IMR-90 (cell line): ENCODE measurements at regions not wholly inside any gene's neighbourhood (a gene's known extent, or its start where the extent isn't known, plus 50 kb on each side); places are given as distances from the start of the nearest gene placed in this dataset.

ENCODE experiments used
- ATAC-seq: fragments of 200-7000 bp; cut with Tn5 transposase; 2 replicates; pipeline ENCODE4 v1.9.1; 2020; ENCODE audit warnings: low read depth, mild to moderate bottlenecking, moderate library complexity
- BruUV-seq: library from RNA; stranded (reverse); fragments of 400-500 nt; replicated peaks from 2 replicates; lab custom pipeline; 2021; lab: Mats Ljungman, UMichigan
- CTCF ChIA-PET: fragments of 300-600 bp; formaldehyde crosslinking; extraction: SDS; loops from one replicate; lab custom pipeline; 2021; ENCODE audit warnings: antibody characterized with exemption; lab: Yijun Ruan, JAX
- POLR2A ChIA-PET: fragments of 300-600 bp; sonication (Branson Sonifier 250); formaldehyde crosslinking; loops from one replicate; lab custom pipeline; 2022; ENCODE audit warnings: antibody characterized with exemption; ENCODE audit not compliant: unreplicated experiment; lab: Charles Lee
- DNase-seq: peaks from one replicate; pipeline ENCODE4 v3.0.0; 2013
- H2AFZ ChIP-seq: replicated peaks from 2 replicates; pipeline ENCODE3; 2013; ENCODE audit warnings: low read length, mild to moderate bottlenecking; ENCODE audit not compliant: poor library complexity
- H2AK5ac ChIP-seq: 2 replicates; pipeline ENCODE4 v1.6.1; 2013; ENCODE audit warnings: low read depth, low read length, inconsistent platforms
- H2AK9ac ChIP-seq: replicated peaks from 2 replicates; pipeline ENCODE3; 2013; ENCODE audit warnings: mild to moderate bottlenecking, low read depth, low read length, moderate library complexity; ENCODE audit not compliant: poor library complexity
- H2BK120ac ChIP-seq: 2 replicates; pipeline ENCODE4 v1.6.1; 2013; ENCODE audit warnings: low read depth, low read length, inconsistent platforms
- H2BK15ac ChIP-seq: 3 replicates; pipeline ENCODE4 v1.6.1; 2013; ENCODE audit warnings: low read depth, low read length, inconsistent platforms
- H2BK20ac ChIP-seq: 2 replicates; pipeline ENCODE4 v1.6.1; 2013; ENCODE audit warnings: low read depth, mild to moderate bottlenecking, inconsistent platforms, low read length, moderate library complexity
- H2BK5ac ChIP-seq: 2 replicates; pipeline ENCODE4 v1.6.1; 2013; ENCODE audit warnings: mild to moderate bottlenecking, low read depth, low read length, inconsistent platforms; ENCODE audit not compliant: poor library complexity, severe bottlenecking
- H3K14ac ChIP-seq: replicated peaks from 2 replicates; pipeline ENCODE4 v1.6.1; 2013; ENCODE audit warnings: low read depth, low read length, inconsistent platforms
- H3K18ac ChIP-seq: 2 replicates; pipeline ENCODE4 v1.6.1; 2013; ENCODE audit warnings: low read depth, low read length, control low read depth
- H3K23ac ChIP-seq: 2 replicates; pipeline ENCODE4 v1.6.1; 2013; ENCODE audit warnings: low read depth, low read length, inconsistent platforms
- H3K27ac ChIP-seq: 2 replicates; pipeline ENCODE4 v1.5.1; 2013; ENCODE audit warnings: mild to moderate bottlenecking, control low read depth, low read length; ENCODE audit not compliant: insufficient read depth
- H3K27me3 ChIP-seq: 2 replicates; pipeline ENCODE4 v1.6.1; 2013; ENCODE audit warnings: low read length; ENCODE audit not compliant: control insufficient read depth, insufficient read depth
- H3K36me3 ChIP-seq: 2 replicates; pipeline ENCODE4 v1.6.1; 2013; ENCODE audit warnings: low read length, mixed read lengths; ENCODE audit not compliant: control insufficient read depth, insufficient read depth
- H3K4ac ChIP-seq: 2 replicates; pipeline ENCODE4 v1.6.1; 2013; ENCODE audit warnings: low read depth, low read length, inconsistent platforms
- H3K4me1 ChIP-seq: 2 replicates; pipeline ENCODE4 v1.6.1; 2013; ENCODE audit warnings: low read length, mixed read lengths; ENCODE audit not compliant: control insufficient read depth, insufficient read depth
- H3K4me2 ChIP-seq: 2 replicates; pipeline ENCODE4 v1.6.1; 2013; ENCODE audit warnings: low read depth, mild to moderate bottlenecking, control low read depth, low read length, moderate library complexity
- H3K4me3 ChIP-seq: 2 replicates; pipeline ENCODE4 v1.5.1; 2013; ENCODE audit warnings: low read depth, mild to moderate bottlenecking, control low read depth, low read length, moderate library complexity; ENCODE audit not compliant: insufficient read depth
- H3K56ac ChIP-seq: 2 replicates; pipeline ENCODE4 v1.6.1; 2013; ENCODE audit warnings: low read length, inconsistent platforms; ENCODE audit not compliant: insufficient read depth; ENCODE audit errors: extremely low read depth
- H3K79me1 ChIP-seq, 2 experiments: 2 replicates each; pipeline ENCODE4 v1.6.1; 2013; ENCODE audit warnings: low read length in 2 of 2, inconsistent platforms in 1 of 2, low read depth in 1 of 2
- H3K9ac ChIP-seq: 2 replicates; pipeline ENCODE4 v1.6.1; 2013; ENCODE audit warnings: low read depth, low read length, control low read depth
- H3K9me1 ChIP-seq: 2 replicates; pipeline ENCODE4 v1.6.1; 2013; ENCODE audit warnings: low read length, inconsistent platforms; ENCODE audit not compliant: insufficient read depth
- H3K9me3 ChIP-seq: 2 replicates; pipeline ENCODE4 v1.6.1; 2013; ENCODE audit warnings: low read length; ENCODE audit not compliant: control insufficient read depth, insufficient read depth
- H4K20me1 ChIP-seq: 2 replicates; pipeline ENCODE4 v1.6.1; 2013; ENCODE audit warnings: low read length, inconsistent platforms; ENCODE audit not compliant: insufficient read depth
- H4K5ac ChIP-seq: 2 replicates; pipeline ENCODE4 v1.6.1; 2013; ENCODE audit warnings: mild to moderate bottlenecking, low read depth, low read length, control low read depth
- H4K8ac ChIP-seq, 2 experiments: 2 replicates each; pipeline ENCODE4 v1.6.1; 2013; ENCODE audit warnings: low read depth in 2 of 2, low read length in 2 of 2, control low read depth in 1 of 2, inconsistent platforms in 1 of 2
- H4K91ac ChIP-seq: 2 replicates; pipeline ENCODE4 v1.6.1; 2013; ENCODE audit warnings: low read depth, low read length, inconsistent platforms; ENCODE audit not compliant: insufficient read depth
- MAFK ChIP-seq: IDR thresholded peaks from 2 replicates; pipeline ENCODE4 v1.6.1; 2012; ENCODE audit warnings: low read depth, low read length, improper control_type of control experiment
- RAD21 ChIP-seq: IDR thresholded peaks from 2 replicates; pipeline ENCODE4 v1.6.1; 2012; ENCODE audit warnings: low read length, improper control_type of control experiment
- WGBS, 2 experiments: methylation state at CpG; one replicate each; pipeline versions ENCODE4 v1.1.5 to v1.1.7; 2013; ENCODE audit warnings: missing lambda C conversion rate in 2 of 2; ENCODE audit not compliant: insufficient read length in 1 of 2; ENCODE audit errors: extremely low coverage in 2 of 2; 5-methylcytosine and 5-hydroxymethylcytosine counted together
- dilution Hi-C: fragments of 300-500 bp; cut with HindIII; formaldehyde crosslinking; loops from one replicate; pipeline ENCODE4 v1.14.3; 2018; ENCODE audit warnings: low sequenced_read_pairs; ENCODE audit not compliant: unreplicated experiment
- in situ Hi-C: fragments of 300-500 bp; cut with MboI; formaldehyde crosslinking; loops from 3 replicates; pipeline ENCODE4 v1.14.3; 2019; ENCODE audit warnings: low sequenced_read_pairs, inconsistent platforms, mixed read lengths
- intact Hi-C: fragments of 100-400 bp; cut with micrococcal nuclease; formaldehyde crosslinking; loops from 2 replicates; pipeline ENCODE4 v1.10.0; 2022

DNA sequence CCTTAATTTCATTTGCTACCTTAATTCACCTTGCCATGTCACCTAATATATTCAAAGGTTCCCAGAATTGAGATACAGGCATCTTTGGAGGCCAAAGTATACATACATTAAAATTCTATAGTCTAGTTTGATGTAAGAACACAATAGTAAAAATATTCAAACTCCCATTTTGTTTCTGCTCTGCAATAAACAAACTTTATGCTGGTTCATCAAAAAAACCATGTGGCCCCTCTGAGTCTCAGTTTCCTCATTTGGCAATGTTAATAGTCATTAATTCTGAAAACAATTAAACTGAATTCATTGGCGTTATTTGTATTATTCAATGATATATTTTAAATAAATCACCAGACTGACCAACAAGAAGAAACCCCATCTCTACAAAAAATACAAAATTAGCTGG lies 639.4 kb upstream of the INTU start:
- Histone ChIP-seq H3K23ac (no peak overlapping the region), H3K4me3 (no peak overlapping the region), H2AK5ac (no peak overlapping the region), H2AFZ (no peak overlapping the region), H4K5ac (no peak overlapping the region), H3K14ac (no peak overlapping the region), H3K4me2 (no peak overlapping the region), H2BK15ac (no peak overlapping the region), H2AK9ac (no peak overlapping the region), H2BK120ac (no peak overlapping the region), H2BK5ac (no peak overlapping the region), H4K8ac (no peak overlapping the region), H4K91ac (no peak overlapping the region), H3K36me3 (no peaks in the 10 kb centered on the region), H2BK20ac (no peak overlapping the region), H3K9me3 (no peaks in the 10 kb centered on the region), H4K20me1 (no peaks in the 10 kb centered on the region), H3K9me1 (no peaks in the 10 kb centered on the region), H3K4ac (no peak overlapping the region), H3K27ac (no peak overlapping the region), H3K9ac (no peak overlapping the region), H3K27me3 (no peaks in the 10 kb centered on the region), H3K18ac (no peak overlapping the region), H3K56ac (no peak overlapping the region), H3K4me1 (peaks cover 2% of the 10 kb centered on the region; the same call in 1 of the 2 replicates), H3K79me1 (no peaks in the 10 kb centered on the region)
- no TSS peak for BruUV-seq
- CTCF ChIA-PET, result no interaction called here
- in situ Hi-C loops, result no loop called here
- dilution Hi-C loops, result no loop called here
- POLR2A ChIA-PET, result no interaction called here
- WGBS, 2 experiments, result no CpG with 5 or more reads among the region's 1 CpG
- no peak for ATAC-seq
- intact Hi-C loops, result no loop called here
- no peak for TF ChIP-seq RAD21
- peak; percentile 24; the same call in 1 of the 2 replicates for TF ChIP-seq MAFK
- no peak for DNase-seq
